ENCODE measurements at regions not wholly inside any gene's neighbourhood (a gene's known extent, or its start where the extent isn't known, plus 50 kb on each side); places are given as distances from the start of the nearest gene placed in this dataset.

DNA sequence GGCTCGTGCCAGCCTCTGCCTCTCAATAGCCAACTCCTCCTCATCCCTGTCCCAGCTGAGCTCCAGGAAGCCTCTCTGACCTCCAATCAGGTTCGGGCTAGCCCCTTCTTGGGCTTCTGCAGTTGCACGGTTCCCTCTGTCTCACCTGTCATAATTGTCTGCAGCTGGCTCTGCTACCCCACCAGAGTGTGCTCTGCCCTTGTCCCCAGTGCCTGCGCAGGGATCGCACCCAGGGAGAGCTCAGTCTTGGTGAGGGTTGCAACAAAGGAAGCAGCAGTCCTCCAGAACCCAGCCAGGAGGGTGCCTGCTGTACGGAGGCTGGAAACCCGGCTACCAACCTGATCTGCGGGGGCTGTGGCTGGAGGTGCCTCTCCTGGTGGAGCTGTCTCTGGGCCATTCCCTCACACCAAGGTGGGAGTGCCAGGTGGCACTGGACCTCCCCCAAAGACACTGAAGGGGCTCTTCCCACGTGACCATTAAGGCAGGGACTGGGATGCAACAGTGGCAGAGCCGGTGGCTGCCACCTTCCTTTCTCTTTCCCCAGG, 63.5 kb upstream of the DMRTB1 start:
- TF ChIP-seq EZH2 (IDR thresholded peaks at IDR 0.05; ENCODE audit: low read depth): no peak
- TF ChIP-seq, protein P1, sequence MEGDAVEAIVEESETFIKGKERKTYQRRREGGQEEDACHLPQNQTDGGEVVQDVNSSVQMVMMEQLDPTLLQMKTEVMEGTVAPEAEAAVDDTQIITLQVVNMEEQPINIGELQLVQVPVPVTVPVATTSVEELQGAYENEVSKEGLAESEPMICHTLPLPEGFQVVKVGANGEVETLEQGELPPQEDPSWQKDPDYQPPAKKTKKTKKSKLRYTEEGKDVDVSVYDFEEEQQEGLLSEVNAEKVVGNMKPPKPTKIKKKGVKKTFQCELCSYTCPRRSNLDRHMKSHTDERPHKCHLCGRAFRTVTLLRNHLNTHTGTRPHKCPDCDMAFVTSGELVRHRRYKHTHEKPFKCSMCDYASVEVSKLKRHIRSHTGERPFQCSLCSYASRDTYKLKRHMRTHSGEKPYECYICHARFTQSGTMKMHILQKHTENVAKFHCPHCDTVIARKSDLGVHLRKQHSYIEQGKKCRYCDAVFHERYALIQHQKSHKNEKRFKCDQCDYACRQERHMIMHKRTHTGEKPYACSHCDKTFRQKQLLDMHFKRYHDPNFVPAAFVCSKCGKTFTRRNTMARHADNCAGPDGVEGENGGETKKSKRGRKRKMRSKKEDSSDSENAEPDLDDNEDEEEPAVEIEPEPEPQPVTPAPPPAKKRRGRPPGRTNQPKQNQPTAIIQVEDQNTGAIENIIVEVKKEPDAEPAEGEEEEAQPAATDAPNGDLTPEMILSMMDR (conservative IDR thresholded peaks at IDR 0.05): no peak
